GM23338 (cell line): ENCODE measurements at regions not wholly inside any gene's neighbourhood (a gene's known extent, or its start where the extent isn't known, plus 50 kb on each side); places are given as distances from the start of the nearest gene placed in this dataset.

Experiments
- ATAC-seq: fragments of 200-7000 bp; cut with Tn5 transposase; 3 replicates; pipeline ENCODE4 v1.9.1; 2020
- DNase-seq: peaks from one replicate; pipeline ENCODE4 v3.0.0-alpha.2; 2015; ENCODE audit warnings: low spot score
- H2AFZ ChIP-seq: fragments of 200-600 bp; sonication (generic); 2 replicates; pipeline ENCODE4 v1.8.0; 2016; ENCODE audit warnings: antibody characterized with exemption, mild to moderate bottlenecking, moderate library complexity
- H3F3A ChIP-seq: fragments of 200-600 bp; sonication (generic); replicated peaks from 2 replicates; pipeline ENCODE4 v1.8.0; 2017; ENCODE audit warnings: antibody characterized with exemption, mixed run types, low read depth
- H3K27ac ChIP-seq: fragments of 200-600 bp; sonication (generic); 2 replicates; pipeline ENCODE4 v1.6.1; 2016; ENCODE audit warnings: low read depth
- H3K27me3 ChIP-seq: fragments of 200-600 bp; sonication (generic); 2 replicates; pipeline ENCODE4 v1.8.0; 2016; ENCODE audit warnings: mild to moderate bottlenecking, mixed run types, moderate library complexity; ENCODE audit not compliant: insufficient read depth
- H3K36me3 ChIP-seq: fragments of 200-600 bp; sonication (generic); 2 replicates; pipeline ENCODE4 v1.8.0; 2016; ENCODE audit warnings: mild to moderate bottlenecking; ENCODE audit not compliant: insufficient read depth
- H3K4me1 ChIP-seq: fragments of 200-600 bp; sonication (generic); 2 replicates; pipeline ENCODE4 v1.8.0; 2016; ENCODE audit warnings: mild to moderate bottlenecking, moderate library complexity; ENCODE audit not compliant: insufficient read depth
- H3K4me2 ChIP-seq: fragments of 200-600 bp; sonication (generic); 2 replicates; pipeline ENCODE4 v1.7.1; 2017; ENCODE audit warnings: mixed run types
- H3K4me3 ChIP-seq: fragments of 200-600 bp; sonication (generic); 2 replicates; pipeline ENCODE4 v1.6.1; 2016; ENCODE audit warnings: mixed run types
- H3K79me2 ChIP-seq: fragments of 200-600 bp; sonication (generic); replicated peaks from 2 replicates; pipeline ENCODE4 v1.8.0; 2017; ENCODE audit warnings: mild to moderate bottlenecking; ENCODE audit not compliant: insufficient read depth
- H3K9me2 ChIP-seq: fragments of 200-600 bp; sonication (generic); 2 replicates; pipeline ENCODE4 v1.8.0; 2017; ENCODE audit not compliant: insufficient read depth
- H4K20me1 ChIP-seq: fragments of 200-600 bp; sonication (generic); replicated peaks from 2 replicates; pipeline ENCODE4 v1.8.0; 2017; ENCODE audit warnings: mild to moderate bottlenecking; ENCODE audit not compliant: insufficient read depth
- H3K27ac Mint-ChIP-seq: 2 replicates; pipeline ENCODE4 v1.8.0; 2020; ENCODE audit warnings: inconsistent platforms, mild to moderate bottlenecking, moderate library complexity, mixed read lengths
- H3K27me3 Mint-ChIP-seq: 3 replicates; pipeline ENCODE4 v1.8.0; 2022; ENCODE audit warnings: low read depth, mild to moderate bottlenecking, moderate library complexity, mixed read lengths, inconsistent platforms; ENCODE audit not compliant: insufficient read depth, poor library complexity
- H3K36me3 Mint-ChIP-seq: 3 replicates; pipeline ENCODE4 v1.8.0; 2021; ENCODE audit warnings: low read depth, mild to moderate bottlenecking, inconsistent platforms, moderate library complexity, mixed read lengths
- H3K4me1 Mint-ChIP-seq: 3 replicates; pipeline ENCODE4 v1.8.0; 2020; ENCODE audit warnings: mild to moderate bottlenecking, inconsistent platforms, mixed read lengths
- H3K4me3 Mint-ChIP-seq: 3 replicates; pipeline ENCODE4 v1.8.0; 2021; ENCODE audit warnings: moderate library complexity, mild to moderate bottlenecking, inconsistent platforms, mixed read lengths
- H3K9me3 Mint-ChIP-seq: 3 replicates; pipeline ENCODE4 v1.8.0; 2020; ENCODE audit warnings: moderate library complexity, mild to moderate bottlenecking, inconsistent platforms, mixed read lengths
- CREB1 ChIP-seq: fragments of 250-450 bp; sonication (Bioruptor Pico); IDR thresholded peaks from 2 replicates; pipeline ENCODE4 v1.5.0; 2020; ENCODE audit warnings: low read depth, mild to moderate bottlenecking, moderate library complexity
- EZH2 ChIP-seq: fragments of 200-600 bp; sonication (generic); IDR thresholded peaks from one replicate; pipeline ENCODE4 v1.8.0; 2017; ENCODE audit warnings: antibody characterized with exemption, mild to moderate bottlenecking, low read depth; ENCODE audit not compliant: unreplicated experiment
- EZH2phosphoT487 ChIP-seq: fragments of 200-600 bp; sonication (generic); IDR thresholded peaks from one replicate; pipeline ENCODE4 v1.8.1; 2018; ENCODE audit warnings: antibody characterized with exemption; ENCODE audit not compliant: unreplicated experiment
- JUNB ChIP-seq: IDR thresholded peaks from one replicate; pipeline ENCODE4 v1.6.1; 2016; ENCODE audit warnings: antibody characterized with exemption; ENCODE audit not compliant: unreplicated experiment
- NANOG ChIP-seq: IDR thresholded peaks from 2 replicates; pipeline ENCODE4 v1.6.1; 2016; ENCODE audit warnings: antibody characterized with exemption, borderline replicate concordance
- POLR2AphosphoS5 ChIP-seq: IDR thresholded peaks from 2 replicates; pipeline ENCODE4 v1.6.1; 2016; ENCODE audit warnings: antibody characterized with exemption, low read depth
- STAT1 ChIP-seq: IDR thresholded peaks from one replicate; pipeline ENCODE4 v1.6.1; 2016; ENCODE audit warnings: antibody characterized with exemption; ENCODE audit not compliant: unreplicated experiment
- ZNF114 ChIP-seq: fragments of 250-450 bp; sonication (Bioruptor Pico); IDR thresholded peaks from 2 replicates; pipeline ENCODE4 v1.5.0; 2020; ENCODE audit warnings: mild to moderate bottlenecking, moderate library complexity
- ZNF331 ChIP-seq: fragments of 250-450 bp; sonication (Bioruptor Pico); IDR thresholded peaks from 2 replicates; pipeline ENCODE4 v1.5.0; 2020; ENCODE audit warnings: low read depth, mild to moderate bottlenecking, moderate library complexity
- TF ChIP-seq, protein P1 (sequence below): IDR thresholded peaks from one replicate; pipeline ENCODE4 v1.6.1; 2018; ENCODE audit warnings: antibody characterized with exemption; ENCODE audit not compliant: unreplicated experiment
- TF ChIP-seq, protein P2 (sequence below): IDR thresholded peaks from 2 replicates; pipeline ENCODE4 v1.6.1; 2016; ENCODE audit warnings: antibody characterized with exemption

DNA sequence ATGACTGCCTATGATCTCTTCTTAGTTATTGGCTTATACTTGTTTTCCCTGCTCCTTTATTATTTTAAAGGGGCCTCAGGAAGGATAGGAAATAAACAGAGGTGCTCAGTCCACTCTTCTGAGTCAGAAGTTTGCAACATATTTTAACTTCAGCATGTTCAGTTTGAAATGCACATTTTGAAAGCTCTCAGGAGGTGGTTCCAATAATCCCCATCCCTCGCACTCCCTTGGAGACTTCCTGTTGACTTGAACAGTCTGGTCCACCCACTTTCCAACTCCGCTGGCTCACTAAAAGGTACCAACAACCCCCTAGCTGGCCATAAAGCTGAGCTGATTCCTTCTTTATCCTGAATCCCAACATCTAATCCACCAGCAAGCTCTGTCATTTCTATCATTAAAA lies 78.3 kb upstream of the DUSP21 start:
- Mint-ChIP-seq H3K36me3 (no peaks in the 10 kb centered on the region), H3K4me3 (no peak overlapping the region), H3K27me3 (no peaks in the 10 kb centered on the region), H3K27ac (no peak overlapping the region), H3K9me3 (peaks cover 2% of the 10 kb centered on the region; the same call in 1 of the 3 replicates), H3K4me1 (peaks cover 12% of the 10 kb centered on the region)
- H3K27me3 ChIP-seq: no peaks in the 10 kb centered on the region
- no peak overlapping the region for H3K4me3 ChIP-seq
- no peak for ATAC-seq
- DNase-seq: no peak
- no peak overlapping the region for H2AFZ ChIP-seq
- H3F3A ChIP-seq: no peaks in the 10 kb centered on the region
- H3K4me2 ChIP-seq: no peak overlapping the region
- H3K36me3 ChIP-seq: no peaks in the 10 kb centered on the region
- H3K4me1 ChIP-seq: no peaks in the 10 kb centered on the region
- H3K27ac ChIP-seq: no peak overlapping the region
- no peaks in the 10 kb centered on the region for H3K9me2 ChIP-seq
- TF ChIP-seq ZNF331 (CRISPR knock-in tag) (no peak), CREB1 (CRISPR knock-in tag) (no peak), NANOG (no peak), EZH2 (no peak), EZH2phosphoT487 (no peak), ZNF114 (no peak), JUNB (no peak)
- TF ChIP-seq, protein P1, sequence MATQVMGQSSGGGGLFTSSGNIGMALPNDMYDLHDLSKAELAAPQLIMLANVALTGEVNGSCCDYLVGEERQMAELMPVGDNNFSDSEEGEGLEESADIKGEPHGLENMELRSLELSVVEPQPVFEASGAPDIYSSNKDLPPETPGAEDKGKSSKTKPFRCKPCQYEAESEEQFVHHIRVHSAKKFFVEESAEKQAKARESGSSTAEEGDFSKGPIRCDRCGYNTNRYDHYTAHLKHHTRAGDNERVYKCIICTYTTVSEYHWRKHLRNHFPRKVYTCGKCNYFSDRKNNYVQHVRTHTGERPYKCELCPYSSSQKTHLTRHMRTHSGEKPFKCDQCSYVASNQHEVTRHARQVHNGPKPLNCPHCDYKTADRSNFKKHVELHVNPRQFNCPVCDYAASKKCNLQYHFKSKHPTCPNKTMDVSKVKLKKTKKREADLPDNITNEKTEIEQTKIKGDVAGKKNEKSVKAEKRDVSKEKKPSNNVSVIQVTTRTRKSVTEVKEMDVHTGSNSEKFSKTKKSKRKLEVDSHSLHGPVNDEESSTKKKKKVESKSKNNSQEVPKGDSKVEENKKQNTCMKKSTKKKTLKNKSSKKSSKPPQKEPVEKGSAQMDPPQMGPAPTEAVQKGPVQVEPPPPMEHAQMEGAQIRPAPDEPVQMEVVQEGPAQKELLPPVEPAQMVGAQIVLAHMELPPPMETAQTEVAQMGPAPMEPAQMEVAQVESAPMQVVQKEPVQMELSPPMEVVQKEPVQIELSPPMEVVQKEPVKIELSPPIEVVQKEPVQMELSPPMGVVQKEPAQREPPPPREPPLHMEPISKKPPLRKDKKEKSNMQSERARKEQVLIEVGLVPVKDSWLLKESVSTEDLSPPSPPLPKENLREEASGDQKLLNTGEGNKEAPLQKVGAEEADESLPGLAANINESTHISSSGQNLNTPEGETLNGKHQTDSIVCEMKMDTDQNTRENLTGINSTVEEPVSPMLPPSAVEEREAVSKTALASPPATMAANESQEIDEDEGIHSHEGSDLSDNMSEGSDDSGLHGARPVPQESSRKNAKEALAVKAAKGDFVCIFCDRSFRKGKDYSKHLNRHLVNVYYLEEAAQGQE: no peak
- TF ChIP-seq, protein P2, sequence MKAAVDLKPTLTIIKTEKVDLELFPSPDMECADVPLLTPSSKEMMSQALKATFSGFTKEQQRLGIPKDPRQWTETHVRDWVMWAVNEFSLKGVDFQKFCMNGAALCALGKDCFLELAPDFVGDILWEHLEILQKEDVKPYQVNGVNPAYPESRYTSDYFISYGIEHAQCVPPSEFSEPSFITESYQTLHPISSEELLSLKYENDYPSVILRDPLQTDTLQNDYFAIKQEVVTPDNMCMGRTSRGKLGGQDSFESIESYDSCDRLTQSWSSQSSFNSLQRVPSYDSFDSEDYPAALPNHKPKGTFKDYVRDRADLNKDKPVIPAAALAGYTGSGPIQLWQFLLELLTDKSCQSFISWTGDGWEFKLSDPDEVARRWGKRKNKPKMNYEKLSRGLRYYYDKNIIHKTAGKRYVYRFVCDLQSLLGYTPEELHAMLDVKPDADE: no peak
- H3K79me2 ChIP-seq: no peaks in the 10 kb centered on the region
- H4K20me1 ChIP-seq: no peaks in the 10 kb centered on the region

DNA sequence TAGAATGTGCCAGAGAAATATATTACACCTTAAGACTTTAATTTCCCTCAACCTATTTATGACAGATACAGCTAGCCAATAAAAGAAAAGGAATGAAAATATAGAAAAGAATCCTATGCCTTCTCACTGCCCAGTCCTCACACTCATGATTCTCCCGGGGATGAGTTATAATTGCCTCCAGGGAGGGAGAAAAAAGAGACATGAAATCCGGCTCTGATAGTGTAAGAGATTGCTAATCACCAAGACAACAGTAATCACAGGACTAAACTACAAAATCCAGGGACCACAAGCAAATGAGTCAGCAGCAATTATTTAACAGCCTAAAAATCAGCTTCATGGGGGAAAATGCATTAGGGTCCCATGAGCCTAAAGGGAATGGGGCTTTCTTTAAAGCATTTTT lies 95.9 kb upstream of the DUSP21 start:
- H3K4me1 Mint-ChIP-seq: peaks cover 3% of the 10 kb centered on the region; the same call in 1 of the 3 replicates
- no peaks in the 10 kb centered on the region for H3K9me2 ChIP-seq
- no peaks in the 10 kb centered on the region for H3K79me2 ChIP-seq
- H3K27me3 Mint-ChIP-seq: no peaks in the 10 kb centered on the region
- H3F3A ChIP-seq: no peaks in the 10 kb centered on the region
- no peaks in the 10 kb centered on the region for H3K9me3 Mint-ChIP-seq
- H4K20me1 ChIP-seq: no peaks in the 10 kb centered on the region
- no peak overlapping the region for H2AFZ ChIP-seq
- no peaks in the 10 kb centered on the region for H3K36me3 Mint-ChIP-seq
- H3K4me1 ChIP-seq: no peaks in the 10 kb centered on the region
- no peak overlapping the region for H3K4me3 ChIP-seq
- H3K4me3 Mint-ChIP-seq: no peak overlapping the region
- no peak overlapping the region for H3K27ac Mint-ChIP-seq
- H3K27me3 ChIP-seq: no peaks in the 10 kb centered on the region
- no peak for DNase-seq
- no peak overlapping the region for H3K27ac ChIP-seq
- H3K36me3 ChIP-seq: no peaks in the 10 kb centered on the region
- ATAC-seq: no peak
- no peak overlapping the region for H3K4me2 ChIP-seq
- TF ChIP-seq, protein P2: no peak
- TF ChIP-seq STAT1 (no peak), POLR2AphosphoS5 (no peak), NANOG (no peak), JUNB (no peak)
